ENCODE measurements at regions not wholly inside any gene's neighbourhood (a gene's known extent, or its start where the extent isn't known, plus 50 kb on each side); places are given as distances from the start of the nearest gene placed in this dataset.

DNA sequence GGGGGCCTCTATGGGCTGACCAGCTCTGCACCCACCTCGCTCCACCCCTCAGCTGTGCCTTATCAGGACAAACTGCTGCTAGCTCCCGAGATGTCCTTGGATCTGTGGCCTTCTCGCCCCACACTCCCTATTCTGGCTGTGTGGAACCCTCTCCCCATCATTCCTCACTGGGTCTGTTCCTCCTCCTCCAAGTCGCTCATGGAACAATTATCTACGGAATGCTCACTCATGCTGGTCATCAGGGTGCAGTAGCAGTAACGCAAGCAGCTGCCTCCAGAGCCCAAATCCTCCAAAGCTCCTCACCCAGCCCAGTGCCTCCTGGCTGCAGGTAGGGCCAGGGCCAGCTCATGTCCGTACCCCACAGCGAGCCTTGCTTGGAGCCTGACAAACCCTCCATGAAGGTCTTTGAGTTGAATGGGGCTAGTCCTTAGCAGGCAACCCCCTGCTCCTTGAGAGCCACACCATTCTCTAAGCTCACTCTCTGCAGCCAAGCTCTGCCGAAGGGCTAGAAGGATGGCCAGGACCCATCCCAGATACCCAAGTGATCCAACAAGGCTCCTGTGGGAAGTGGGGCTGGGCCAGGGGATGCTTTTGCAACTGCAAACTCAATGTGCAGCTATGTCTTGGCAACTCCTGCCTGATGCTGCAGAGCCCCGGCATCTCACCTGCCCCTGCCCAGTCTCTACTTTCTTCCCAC is 977.8 kb downstream of the TBC1D22A start:
- DNase-seq, result no peak

GRCh38 chr22:47739291-47740015 is 977.0 kb downstream of the TBC1D22A start:
- DNase-seq, result no peak

DNA sequence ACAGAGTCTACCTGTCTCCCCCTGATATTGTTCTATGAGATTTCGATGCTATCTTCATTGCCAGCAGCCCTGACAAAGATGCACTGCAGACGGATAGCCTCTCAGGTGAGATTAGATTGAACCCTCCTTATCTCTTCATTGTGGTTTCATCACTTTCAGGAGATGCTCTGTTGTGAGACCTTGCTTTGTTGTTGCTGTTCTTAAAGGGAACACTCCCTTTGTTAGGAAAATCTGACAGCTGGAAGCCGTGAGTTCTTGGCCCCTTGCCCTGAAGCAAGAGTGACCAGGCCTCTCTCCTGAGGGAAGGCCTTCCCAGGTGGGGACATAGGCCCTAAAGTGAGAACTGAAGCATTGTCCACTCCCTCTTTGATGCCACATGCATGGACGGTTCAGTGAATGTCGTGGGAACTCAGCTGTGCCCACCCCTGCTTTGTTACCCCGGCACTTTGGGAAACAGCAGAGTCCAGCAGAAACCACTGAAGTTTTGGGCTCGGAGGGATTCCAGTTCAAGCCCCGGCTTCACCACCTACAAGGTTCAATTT is 976.1 kb downstream of the TBC1D22A start:
- DNase-seq, result no peak

- no peak for DNase-seq
Measured at GRCh38 chr22:47736186-47737034, 974.0 kb downstream of the TBC1D22A start.

- DNase-seq, result no peak
Measured at GRCh38 chr22:47734511-47734910, 972.1 kb downstream of the TBC1D22A start.

DNA sequence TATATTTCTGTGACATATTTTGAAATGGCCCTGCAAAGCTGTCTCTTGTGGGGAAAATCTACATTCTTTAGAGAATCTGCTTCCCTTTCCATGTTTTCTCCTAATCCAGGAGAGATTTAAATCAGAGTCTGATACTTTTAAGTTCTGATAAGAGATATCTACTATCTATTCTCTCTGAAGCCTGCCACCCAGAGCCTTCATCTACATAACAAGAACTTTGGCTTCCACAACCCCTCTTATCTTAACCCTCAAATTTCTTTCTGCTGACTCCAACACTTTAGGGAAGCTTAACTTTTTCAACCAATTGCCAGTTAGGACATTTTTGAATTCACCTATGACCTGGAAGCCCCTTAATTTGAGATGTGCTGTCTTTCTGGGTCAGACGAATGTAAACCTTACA is 965.2 kb downstream of the TBC1D22A start:
- no peak for DNase-seq

DNA sequence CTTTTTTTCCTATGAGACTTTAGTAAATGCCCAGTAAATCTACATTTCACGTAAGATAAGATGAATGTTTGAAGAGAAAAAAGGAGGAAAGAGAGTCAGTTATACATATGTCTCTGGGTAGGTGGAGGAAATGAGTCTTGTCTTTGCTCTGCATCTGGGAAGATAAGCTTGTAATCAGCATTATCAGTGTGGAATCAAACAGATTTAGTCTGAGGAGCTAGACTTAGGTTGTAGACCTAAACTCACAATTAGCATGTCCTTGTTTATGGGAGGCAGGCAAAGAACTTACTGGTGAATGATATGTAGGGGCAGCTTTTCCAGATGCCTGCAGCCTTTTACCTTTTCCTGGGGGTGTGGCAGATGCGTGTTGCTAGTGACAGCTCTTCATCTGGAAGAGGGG is 962.3 kb downstream of the TBC1D22A start:
- no peak for DNase-seq

DNA sequence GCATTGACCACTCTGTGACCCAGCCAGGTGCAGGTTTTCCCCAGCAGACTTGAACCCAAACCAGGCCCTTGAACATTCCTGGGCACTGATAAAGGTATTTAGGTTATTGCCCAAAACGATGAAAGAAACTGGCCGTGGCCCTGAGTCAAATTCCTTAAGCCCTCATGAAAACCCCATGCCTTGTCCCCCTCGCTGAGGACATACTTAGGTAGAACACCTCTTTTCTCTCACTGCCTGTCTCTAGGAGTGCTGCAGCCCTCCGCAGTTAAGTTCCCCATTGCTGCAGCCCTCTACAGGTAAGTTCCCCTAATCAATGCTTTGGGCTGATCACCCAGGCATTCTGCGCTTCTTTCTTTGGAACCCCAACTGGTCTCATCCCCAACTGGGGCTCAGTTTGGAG is 961.6 kb downstream of the TBC1D22A start:
- DNase-seq, result no peak

DNA sequence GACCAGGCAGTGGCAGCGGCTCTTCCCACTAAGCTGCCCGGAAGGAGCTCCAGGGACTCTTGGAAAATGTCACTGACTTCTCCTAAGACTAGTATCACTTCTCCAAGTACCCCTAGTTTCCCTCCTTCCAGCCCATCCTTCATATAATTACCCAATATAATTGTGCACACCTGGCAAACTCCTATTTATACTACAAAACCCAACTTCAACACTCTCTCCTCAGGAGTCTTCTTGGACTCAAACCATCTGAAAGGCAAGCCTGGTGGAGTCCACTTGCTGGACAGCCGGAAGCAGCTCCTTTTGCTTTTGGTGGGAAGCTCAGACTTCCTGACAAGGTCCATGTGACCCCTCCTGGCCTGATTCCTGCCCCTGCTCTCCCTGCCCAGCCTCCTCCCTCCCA is 955.9 kb downstream of the TBC1D22A start:
- DNase-seq, result no peak

- DNase-seq, result no peak
Measured at GRCh38 chr22:47716890-47717615, 954.6 kb downstream of the TBC1D22A start.

GRCh38 chr22:47715866-47716578 is 953.6 kb downstream of the TBC1D22A start:
- no peak for DNase-seq

GRCh38 chr22:47713941-47714340 is 951.5 kb downstream of the TBC1D22A start:
- no peak for DNase-seq

GRCh38 chr22:47710135-47710534 is 947.7 kb downstream of the TBC1D22A start:
- DNase-seq, result no peak

GRCh38 chr22:47705350-47705749 is 942.9 kb downstream of the TBC1D22A start:
- DNase-seq, result no peak

- DNase-seq, result no peak
Measured at GRCh38 chr22:47698906-47699305, 936.5 kb downstream of the TBC1D22A start.

DNA sequence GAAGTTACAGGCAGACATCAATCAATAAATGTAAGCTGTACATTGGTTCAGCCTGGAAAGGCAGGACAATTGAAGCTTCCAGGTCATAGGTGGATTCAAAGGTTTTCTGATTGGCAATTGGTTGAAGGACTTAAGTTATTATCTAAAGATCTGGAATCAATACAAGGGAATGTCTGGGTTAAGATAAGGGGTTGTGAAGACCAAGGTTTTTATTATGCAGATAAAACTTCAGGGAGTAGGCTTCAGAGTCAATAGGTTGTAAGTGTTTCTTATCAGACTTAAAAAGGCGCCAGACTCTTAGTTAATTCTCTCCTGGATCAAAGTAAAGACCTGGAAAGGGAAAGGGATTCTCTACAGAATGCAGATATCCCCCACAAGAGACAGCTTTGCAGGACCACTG is 935.4 kb downstream of the TBC1D22A start:
- no peak for DNase-seq

- DNase-seq, result no peak
Measured at GRCh38 chr22:47696776-47697175, 934.3 kb downstream of the TBC1D22A start.

GRCh38 chr22:47695176-47695575 is 932.7 kb downstream of the TBC1D22A start:
- no peak for DNase-seq

- DNase-seq, result no peak
Measured at GRCh38 chr22:47694536-47695130, 932.2 kb downstream of the TBC1D22A start.

DNA sequence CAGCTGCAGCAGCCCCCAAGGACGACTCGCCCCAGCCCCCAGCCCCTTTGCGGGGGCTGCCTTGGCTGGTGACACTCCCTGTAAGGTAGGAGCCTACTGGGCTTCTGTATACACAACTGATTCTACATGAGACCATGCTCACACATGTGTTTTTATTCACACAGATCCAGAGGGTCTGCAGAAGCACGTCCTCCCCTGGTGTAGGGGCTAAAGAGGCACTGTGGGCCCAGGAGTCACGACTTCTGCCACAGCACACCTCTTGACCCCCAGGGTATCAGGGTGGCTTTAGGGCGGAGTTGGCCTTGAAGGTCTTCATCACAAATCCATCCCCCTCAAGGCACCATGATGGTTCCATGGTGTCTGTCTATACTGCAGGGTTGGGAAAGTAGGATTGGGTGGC is 931.2 kb downstream of the TBC1D22A start:
- no peak for DNase-seq

DNA sequence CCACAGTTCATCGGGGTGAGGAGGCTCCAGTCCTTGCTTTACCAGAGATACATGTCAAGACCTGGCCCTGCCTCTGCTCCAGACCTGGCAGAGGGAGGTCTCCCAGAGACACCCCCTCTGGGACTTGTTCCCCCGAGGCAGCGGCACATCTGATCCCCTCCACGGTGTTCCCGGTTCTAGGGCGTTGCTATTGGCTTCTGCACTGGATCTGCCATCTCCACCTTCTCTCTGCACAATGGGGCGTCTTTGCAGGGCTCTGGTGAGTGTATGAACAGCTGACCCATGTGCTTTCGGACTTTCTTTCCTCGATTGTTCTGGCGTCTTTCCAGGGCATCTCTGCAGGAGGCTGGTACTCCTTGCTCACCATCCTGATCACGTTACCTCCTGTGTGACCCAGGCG is 930.4 kb downstream of the TBC1D22A start:
- DNase-seq, result no peak
